ENCODE measurements at regions not wholly inside any gene's neighbourhood (a gene's known extent, or its start where the extent isn't known, plus 50 kb on each side); places are given as distances from the start of the nearest gene placed in this dataset.
"Not testable (repeated sequence)": the region's sequence is repeated elsewhere in the genome, so short reads cannot be mapped to it uniquely, and the experiment has no call there.

- BruUV-seq (replicated peaks); CTCF ChIA-PET; H2AFZ ChIP-seq (ENCODE audit: low read depth, low read length, poor library complexity, severe bottlenecking): not testable (repeated sequence)
These were observed 54.1 kb upstream of the USP14 start for GRCh38 chr18:104264-104663.

GRCh38 chr18:105161-106053 is 53.0 kb upstream of the USP14 start:
- DNase-seq (ENCODE audit: low read depth, low spot score); intact Hi-C loops (cut with micrococcal nuclease); H3K9me3 ChIP-seq (ENCODE audit: control insufficient read depth in 1 of 2, insufficient read depth in 1 of 2, low read depth in 1 of 2, low read length in 2 of 2); H3K27me3 ChIP-seq (ENCODE audit: insufficient read depth, low read length); H3K36me3 ChIP-seq (ENCODE audit: control insufficient read depth in 1 of 2, insufficient read depth in 2 of 2, low read length in 2 of 2); H3K9me2 ChIP-seq (ENCODE audit: insufficient read depth); H4K20me1 ChIP-seq (ENCODE audit: insufficient read depth); H3K4me1 ChIP-seq (ENCODE audit: control insufficient read depth in 1 of 2, insufficient read depth in 2 of 2, low read length in 2 of 2); H3K9ac ChIP-seq (ENCODE audit: low read length); H3K4me2 ChIP-seq (ENCODE audit: low read length); BruUV-seq (replicated peaks); POLR2A ChIA-PET; H3K79me2 ChIP-seq (ENCODE audit: insufficient read depth, low read length); H3K4me3 ChIP-seq (replicated peaks in 1 of 2; ENCODE audit: low read depth in 1 of 2, low read length in 2 of 2); ATAC-seq; H2AFZ ChIP-seq (ENCODE audit: low read depth, low read length, poor library complexity, severe bottlenecking); H3K27ac ChIP-seq (ENCODE audit: low read depth, low read length); CTCF ChIA-PET; RAD21 ChIA-PET (ENCODE audit: low non-redundant PET in 1 of 2, low total read pairs in 2 of 2, uncharacterized antibody in 2 of 2, unreplicated experiment in 2 of 2): not testable (repeated sequence)

More at GRCh38 chr18:104264-104663, 54.1 kb upstream of the USP14 start:
- H3K27me3 ChIP-seq (ENCODE audit: insufficient read depth, low read length); DNase-seq (ENCODE audit: low read depth, low spot score); H3K27ac ChIP-seq (ENCODE audit: low read depth, low read length); H4K20me1 ChIP-seq (ENCODE audit: insufficient read depth); H3K9ac ChIP-seq (ENCODE audit: low read length); intact Hi-C loops (cut with micrococcal nuclease); H3K36me3 ChIP-seq (ENCODE audit: control insufficient read depth in 1 of 2, insufficient read depth in 2 of 2, low read length in 2 of 2); H3K9me3 ChIP-seq (ENCODE audit: control insufficient read depth in 1 of 2, insufficient read depth in 1 of 2, low read depth in 1 of 2, low read length in 2 of 2); H3K9me2 ChIP-seq (ENCODE audit: insufficient read depth); H3K79me2 ChIP-seq (ENCODE audit: insufficient read depth, low read length); H3K4me1 ChIP-seq (ENCODE audit: control insufficient read depth in 1 of 2, insufficient read depth in 2 of 2, low read length in 2 of 2); ATAC-seq; RAD21 ChIA-PET (ENCODE audit: low non-redundant PET in 1 of 2, low total read pairs in 2 of 2, uncharacterized antibody in 2 of 2, unreplicated experiment in 2 of 2); H3K4me3 ChIP-seq (replicated peaks in 1 of 2; ENCODE audit: low read depth in 1 of 2, low read length in 2 of 2); POLR2A ChIA-PET; H3K4me2 ChIP-seq (ENCODE audit: low read length): not testable (repeated sequence)
